ENCODE measurements at regions not wholly inside any gene's neighbourhood (a gene's known extent, or its start where the extent isn't known, plus 50 kb on each side); places are given as distances from the start of the nearest gene placed in this dataset.

DNA sequence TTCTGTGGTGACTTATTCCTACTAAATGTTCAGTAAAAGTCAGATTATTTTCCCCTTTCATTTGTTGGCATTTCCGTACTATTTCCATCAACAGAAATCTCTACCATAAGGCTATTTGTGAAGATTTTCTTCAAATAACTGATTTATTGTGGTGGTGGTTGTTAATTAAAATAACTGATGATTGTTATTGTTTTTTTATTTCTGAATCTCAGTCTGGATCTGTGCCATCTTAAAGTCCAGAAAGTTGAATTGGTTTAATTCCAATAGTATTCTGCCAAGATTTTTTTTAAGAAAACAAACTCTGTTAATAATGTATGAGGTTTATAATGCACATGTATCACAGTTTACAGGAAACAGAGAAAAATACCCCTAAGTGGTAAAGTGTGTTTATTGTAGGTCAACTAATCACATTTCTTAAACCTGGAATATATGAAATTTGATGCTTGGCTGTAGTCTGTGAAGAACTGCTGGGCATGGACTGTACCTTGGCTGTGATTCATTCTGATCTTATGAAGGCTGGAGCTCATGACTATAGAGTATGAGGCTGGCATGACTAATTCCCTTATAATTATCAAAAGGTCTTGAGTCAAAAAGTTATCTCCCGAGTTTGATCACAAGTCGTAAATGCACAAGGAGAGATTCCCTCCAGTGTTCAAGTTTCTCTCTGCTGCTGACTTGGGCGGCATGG is 134.2 kb upstream of the RND3 start:
- FAIRE-seq = peak; percentile 93
- TF ChIP-seq POLR2A (IDR thresholded peaks at IDR 0.05; ENCODE audit: low read depth, low read length) = no peak
- peak; percentile 54 for DNase-seq (ENCODE audit: insufficient read length, low spot score)

DNA sequence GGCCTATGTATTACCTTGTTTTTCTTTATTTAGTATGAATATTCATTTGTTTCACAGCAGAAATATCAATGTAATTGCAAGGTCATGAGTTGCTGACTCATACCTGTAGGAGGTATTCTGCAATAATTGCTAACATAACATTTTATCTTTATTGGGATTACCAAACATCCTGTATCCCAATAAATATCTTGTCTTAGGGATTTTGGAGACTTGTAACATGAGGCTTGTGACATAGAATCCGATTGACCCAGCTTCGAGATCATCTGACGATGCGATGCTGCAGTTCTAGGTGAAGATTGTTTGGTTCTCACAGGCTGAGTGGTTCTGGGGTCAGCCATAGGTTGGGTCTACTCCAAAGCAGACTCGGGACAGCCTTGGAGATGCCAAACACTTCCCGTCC is 133.4 kb upstream of the RND3 start:
- FAIRE-seq = no peak
- TF ChIP-seq POLR2A (IDR thresholded peaks at IDR 0.05; ENCODE audit: low read depth, low read length) = no peak
- no peak for DNase-seq (ENCODE audit: insufficient read length, low spot score)

GRCh38 chr2:150620416-150620815 is 132.9 kb upstream of the RND3 start:
- FAIRE-seq = no peak
- DNase-seq (ENCODE audit: insufficient read length, low spot score) = no peak
- no peak for TF ChIP-seq POLR2A (IDR thresholded peaks at IDR 0.05; ENCODE audit: low read depth, low read length)

DNA sequence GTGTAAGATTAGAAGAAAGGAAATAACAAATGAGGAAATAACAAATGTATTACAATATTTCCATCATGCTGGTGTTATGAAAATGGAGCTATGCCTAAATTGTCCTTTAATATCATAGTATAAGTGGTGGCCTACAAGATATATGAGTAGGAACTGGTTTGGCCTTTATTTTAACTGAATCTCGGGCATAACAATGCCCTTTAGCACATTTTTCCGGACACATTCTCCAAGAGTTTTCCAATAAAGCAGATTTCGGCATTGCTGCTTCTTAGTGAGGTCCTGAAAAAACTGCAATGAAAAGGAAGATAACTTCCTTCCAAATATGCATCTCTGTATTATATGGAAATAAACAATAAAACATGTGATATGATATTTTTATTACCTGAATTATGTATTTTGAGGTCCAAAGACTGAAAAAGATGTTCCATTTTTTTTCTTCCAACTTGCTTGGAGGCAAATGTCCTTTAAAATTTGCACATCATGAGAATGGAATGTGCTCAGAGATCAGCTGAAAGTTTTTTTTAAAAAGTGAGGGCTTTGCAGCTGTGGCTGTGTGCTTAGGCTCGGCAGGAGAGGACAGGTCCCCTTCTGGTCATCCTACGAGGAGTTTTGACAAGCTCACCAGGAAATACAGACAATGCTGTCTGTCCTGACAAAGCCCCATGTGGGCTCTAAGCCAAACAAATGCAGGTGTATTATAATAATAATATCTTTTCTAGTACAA is 132.3 kb upstream of the RND3 start:
- DNase-seq (ENCODE audit: insufficient read length, low spot score) = peak; percentile 19
- FAIRE-seq = peak; percentile 92
- TF ChIP-seq POLR2A (IDR thresholded peaks at IDR 0.05; ENCODE audit: low read depth, low read length) = no peak

GRCh38 chr2:150618245-150618895 is 130.9 kb upstream of the RND3 start:
- FAIRE-seq (no peak), DNase-seq (ENCODE audit: insufficient read length, low spot score) (no peak)
- no peak for TF ChIP-seq POLR2A (IDR thresholded peaks at IDR 0.05; ENCODE audit: low read depth, low read length)

DNA sequence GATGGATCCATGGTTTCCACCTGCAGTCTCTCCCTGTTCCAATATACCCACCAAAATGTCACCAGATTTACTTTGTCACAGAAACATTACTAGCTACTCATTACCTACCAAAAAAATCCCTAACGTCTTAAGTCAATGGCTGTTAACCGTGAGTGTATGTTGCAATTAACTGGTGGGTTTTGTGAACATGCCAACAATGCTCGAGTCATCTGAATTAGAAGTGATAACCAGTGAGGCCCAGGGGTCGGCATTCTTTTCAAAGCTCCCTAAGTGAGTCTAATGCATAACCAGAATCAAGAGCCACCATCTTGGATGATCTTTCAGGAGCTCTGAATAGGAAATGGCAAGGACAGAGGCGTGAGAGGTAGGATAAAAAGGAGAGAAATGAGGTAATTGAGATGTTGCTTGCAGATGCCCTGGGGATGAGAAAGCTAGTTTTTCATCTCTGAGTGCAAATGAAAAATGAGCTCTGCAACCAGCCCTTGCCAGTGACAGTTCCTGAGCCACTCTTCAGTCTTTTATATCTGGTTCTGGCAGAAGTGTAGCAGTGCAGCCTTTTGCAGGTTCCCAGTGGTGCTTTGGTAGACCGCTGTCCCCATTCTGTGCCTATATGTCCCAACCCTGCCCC is 130.0 kb upstream of the RND3 start:
- TF ChIP-seq POLR2A (IDR thresholded peaks at IDR 0.05; ENCODE audit: low read depth, low read length) = no peak
- FAIRE-seq (no peak), DNase-seq (ENCODE audit: insufficient read length, low spot score) (no peak)

DNA sequence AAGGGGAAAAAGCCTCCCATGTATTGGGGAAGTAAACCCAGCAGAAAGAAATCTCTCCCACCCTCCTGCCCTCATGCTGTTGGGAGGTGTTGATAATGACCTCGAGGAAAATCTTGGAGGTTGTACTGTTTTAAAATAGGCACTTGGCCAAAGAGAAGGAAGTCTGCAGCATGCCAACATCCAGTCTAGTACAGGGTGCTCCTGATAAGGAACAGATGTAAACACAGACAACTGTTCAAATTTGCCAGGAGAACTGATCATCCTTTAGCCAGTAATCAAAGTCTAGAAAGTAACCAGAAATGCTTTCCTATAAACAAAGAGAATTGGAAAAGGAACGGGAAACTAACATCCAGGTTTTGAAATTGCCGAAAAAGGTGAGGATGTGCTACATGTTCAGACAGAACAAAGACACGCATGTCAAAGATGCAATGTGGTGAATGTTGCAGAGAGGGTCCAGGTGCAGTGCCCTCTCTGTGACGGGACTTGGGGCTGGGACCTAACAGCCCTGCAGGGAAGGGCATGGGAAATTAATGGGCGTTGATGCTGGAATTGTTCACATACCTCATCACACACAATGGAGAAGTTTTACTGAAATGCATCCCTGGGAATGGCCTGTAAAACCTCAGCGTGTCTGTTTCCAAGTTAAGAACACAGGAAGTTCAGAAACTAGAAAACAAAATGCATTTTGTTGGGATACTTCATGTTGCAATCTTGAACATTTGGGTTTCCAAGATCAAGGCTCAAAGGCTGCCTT is 125.7 kb upstream of the RND3 start:
- DNase-seq (ENCODE audit: insufficient read length, low spot score) = no peak
- FAIRE-seq = no peak
- TF ChIP-seq POLR2A (IDR thresholded peaks at IDR 0.05; ENCODE audit: low read depth, low read length) = no peak

DNA sequence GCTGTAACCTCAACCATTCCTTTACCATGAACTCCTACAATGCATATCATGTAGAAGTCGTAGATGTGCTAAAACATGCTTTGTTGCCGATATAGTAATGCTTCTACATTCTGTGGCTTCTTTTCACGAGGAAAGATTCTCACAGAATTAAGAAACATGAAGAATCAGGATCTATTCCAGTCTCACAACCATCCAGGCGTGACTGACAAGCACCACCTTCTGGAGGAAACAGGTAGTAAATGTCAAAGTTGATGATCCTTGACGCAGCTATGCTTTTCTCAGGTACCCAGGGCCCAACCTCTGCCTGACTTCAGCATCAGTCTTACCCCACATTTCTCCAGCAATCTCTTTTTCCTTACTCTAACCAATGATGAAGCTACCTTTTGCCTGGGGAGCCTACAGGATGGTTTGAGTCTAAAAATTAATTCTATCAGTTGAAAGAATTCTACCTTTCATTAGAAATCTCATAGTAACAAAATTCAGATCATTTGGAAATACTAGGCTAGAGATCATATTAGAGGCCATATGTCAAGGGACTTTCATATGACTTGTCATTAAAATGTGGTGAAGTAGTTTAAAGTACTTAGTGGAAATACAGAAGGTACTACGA is 123.3 kb upstream of the RND3 start:
- no peak for DNase-seq (ENCODE audit: insufficient read length, low spot score)
- FAIRE-seq = peak; percentile 98
- TF ChIP-seq POLR2A (IDR thresholded peaks at IDR 0.05; ENCODE audit: low read depth, low read length) = no peak

DNA sequence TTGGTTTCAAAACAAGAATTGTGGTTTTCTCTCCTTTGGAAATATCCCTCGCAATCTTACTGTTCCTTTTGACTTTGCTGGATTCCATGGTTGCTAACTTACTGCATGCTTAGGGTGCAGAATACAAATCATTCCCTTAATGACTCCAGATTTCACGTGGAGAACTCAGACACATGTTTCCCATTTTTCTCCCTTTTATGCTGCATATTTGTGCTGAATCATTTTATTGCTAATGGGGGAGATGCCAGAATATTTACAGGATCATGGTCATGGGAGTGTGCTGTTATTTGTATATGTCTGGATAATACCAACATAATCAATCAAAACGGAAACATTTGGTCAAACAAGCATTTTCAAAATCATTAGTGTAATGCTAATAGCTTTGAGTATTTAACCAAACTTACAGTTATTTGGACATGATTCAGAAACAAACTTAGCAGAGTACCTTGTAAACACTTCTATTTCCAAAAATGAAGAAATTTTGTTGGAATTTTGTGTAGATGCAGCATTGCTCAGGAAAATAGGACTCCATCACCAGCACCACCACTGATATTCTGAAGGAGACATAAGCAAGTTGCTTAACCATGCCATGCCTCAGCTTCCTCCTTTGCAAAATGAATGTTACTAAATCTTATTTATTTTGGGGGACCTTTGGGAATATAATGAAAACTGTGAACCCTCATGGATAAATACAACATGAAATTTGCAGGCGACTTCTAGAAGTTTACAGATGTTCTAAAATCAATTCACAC is 122.5 kb upstream of the RND3 start:
- FAIRE-seq = peak; percentile 79
- DNase-seq (ENCODE audit: insufficient read length, low spot score) = no peak
- no peak for TF ChIP-seq POLR2A (IDR thresholded peaks at IDR 0.05; ENCODE audit: low read depth, low read length)

DNA sequence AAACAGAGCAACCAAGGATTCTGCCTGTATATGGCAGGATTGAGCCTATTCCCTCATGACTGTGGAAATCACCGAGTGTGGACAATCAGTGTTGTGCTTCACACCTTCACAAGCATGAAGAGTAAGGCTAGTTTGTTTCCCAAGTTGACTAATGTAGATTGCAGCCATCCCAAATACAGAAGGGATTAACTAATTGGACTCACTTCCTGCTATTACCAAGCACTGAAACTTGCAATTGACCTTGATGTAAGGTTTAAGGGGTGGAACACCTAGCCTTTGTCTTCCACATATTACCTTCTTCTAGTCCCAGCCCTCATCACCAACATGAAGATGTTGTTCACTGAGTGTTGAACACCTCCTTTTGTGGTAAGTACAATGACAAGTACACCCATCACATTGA is 120.9 kb upstream of the RND3 start:
- FAIRE-seq (no peak), DNase-seq (ENCODE audit: insufficient read length, low spot score) (no peak)
- TF ChIP-seq POLR2A (IDR thresholded peaks at IDR 0.05; ENCODE audit: low read depth, low read length) = no peak

DNA sequence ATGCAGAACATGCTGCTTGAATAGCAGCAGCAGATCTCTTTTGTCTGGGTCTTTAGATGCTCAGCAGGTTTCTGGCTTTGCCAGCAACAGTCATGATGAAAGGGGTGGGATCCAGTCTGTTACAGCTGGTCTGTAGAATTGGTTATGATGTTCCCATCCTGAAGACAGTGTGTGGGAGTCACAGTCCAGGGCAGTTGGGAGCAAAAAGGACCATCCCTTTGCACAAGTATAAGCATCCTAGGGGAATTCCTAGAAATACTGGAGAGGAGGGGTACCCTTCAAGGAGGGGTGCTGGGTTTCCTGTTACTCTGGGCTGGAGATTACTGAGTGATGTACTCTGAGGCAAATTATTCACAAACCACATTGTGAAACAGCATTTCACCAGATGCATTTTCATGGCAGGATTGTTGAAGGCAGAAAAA is 119.9 kb upstream of the RND3 start:
- DNase-seq (ENCODE audit: insufficient read length, low spot score) (no peak), FAIRE-seq (peak; percentile 45)
- no peak for TF ChIP-seq POLR2A (IDR thresholded peaks at IDR 0.05; ENCODE audit: low read depth, low read length)

DNA sequence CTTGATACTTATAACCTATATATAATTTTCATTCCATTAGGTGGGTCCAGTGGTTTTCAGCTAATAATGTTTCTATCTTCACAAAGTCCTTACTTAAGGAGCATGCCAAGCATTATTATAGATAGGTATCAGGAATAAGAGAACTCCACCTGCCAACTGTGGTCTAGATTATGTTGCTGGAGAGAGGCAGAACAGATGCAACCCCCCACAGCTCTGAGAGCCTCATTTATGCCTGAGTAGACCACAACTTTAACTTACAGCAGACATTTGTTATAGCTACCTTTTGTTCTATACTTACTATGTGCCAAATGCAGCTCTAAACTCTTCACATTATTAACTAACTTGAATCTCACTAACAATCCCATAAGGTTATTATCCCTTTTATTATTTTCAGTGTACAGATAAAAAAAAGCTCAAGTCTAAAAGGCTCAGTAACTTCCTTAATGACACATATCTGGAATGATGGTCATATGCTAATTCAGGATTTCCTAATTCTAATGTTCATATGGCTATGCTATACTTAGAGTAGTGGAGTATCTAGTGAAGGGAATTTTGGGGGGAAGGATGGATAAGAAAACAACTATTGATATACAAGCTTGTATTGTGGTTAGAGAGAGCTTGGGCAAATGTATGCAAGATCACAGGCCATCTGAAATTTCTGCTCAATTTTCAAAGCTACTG is 119.1 kb upstream of the RND3 start:
- FAIRE-seq (peak; percentile 11), DNase-seq (ENCODE audit: insufficient read length, low spot score) (no peak)
- TF ChIP-seq POLR2A (IDR thresholded peaks at IDR 0.05; ENCODE audit: low read depth, low read length) = no peak
